SKM-1 (cell line): ENCODE measurements at regions not wholly inside any gene's neighbourhood (a gene's known extent, or its start where the extent isn't known, plus 50 kb on each side); places are given as distances from the start of the nearest gene placed in this dataset.
"Not testable (repeated sequence)": the region's sequence is repeated elsewhere in the genome, so short reads cannot be mapped to it uniquely, and the experiment has no call there.

Source experiments
- DNase-seq: peaks from one replicate; lab custom pipeline; 2025; ENCODE audit not compliant: unreplicated experiment; lab: John Stamatoyannopoulos, UW

GRCh38 chr21:38613686-38614085 is 115.4 kb upstream of the ERG start:
- no peak for DNase-seq

DNA sequence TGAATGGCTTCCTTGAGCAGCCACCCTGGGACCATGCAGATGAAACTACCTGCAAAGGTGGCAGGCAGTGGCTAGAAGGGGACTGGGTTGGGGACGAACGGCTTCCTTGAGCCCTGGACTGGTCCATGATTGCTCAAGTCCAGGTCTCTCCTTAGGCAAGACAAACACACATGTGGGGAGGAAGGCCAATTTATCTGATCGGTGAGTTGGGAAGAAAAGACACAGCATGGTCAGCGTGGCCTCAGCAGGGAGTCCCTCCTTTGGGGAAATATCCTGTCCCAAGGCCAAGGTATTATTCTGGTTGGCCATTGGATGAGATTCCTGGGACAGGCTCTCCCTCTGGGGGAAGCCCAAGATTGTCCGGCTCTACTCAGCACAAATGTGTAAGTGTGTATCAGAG is 116.3 kb upstream of the ERG start:
- DNase-seq, result no peak

DNA sequence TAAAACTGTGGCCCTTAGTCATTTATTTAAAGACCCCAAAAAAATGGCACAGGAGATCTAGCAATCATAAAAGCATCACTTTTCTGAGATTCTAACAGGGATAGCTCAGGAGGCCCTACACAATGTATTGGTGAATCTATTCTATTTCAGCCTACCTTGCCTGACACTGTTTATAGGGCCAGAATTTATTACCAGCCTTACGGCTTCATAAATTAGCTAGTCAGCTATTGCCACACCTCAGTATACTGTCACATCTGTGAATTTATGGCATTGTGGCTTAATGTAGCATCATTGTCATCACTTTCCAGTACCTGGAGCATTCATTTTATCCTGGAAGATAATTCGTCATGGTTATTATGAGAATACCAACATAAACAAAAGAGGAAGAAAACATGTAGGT is 121.2 kb upstream of the ERG start:
- no peak for DNase-seq

GRCh38 chr21:38619992-38620479 is 121.8 kb upstream of the ERG start:
- no peak for DNase-seq

DNA sequence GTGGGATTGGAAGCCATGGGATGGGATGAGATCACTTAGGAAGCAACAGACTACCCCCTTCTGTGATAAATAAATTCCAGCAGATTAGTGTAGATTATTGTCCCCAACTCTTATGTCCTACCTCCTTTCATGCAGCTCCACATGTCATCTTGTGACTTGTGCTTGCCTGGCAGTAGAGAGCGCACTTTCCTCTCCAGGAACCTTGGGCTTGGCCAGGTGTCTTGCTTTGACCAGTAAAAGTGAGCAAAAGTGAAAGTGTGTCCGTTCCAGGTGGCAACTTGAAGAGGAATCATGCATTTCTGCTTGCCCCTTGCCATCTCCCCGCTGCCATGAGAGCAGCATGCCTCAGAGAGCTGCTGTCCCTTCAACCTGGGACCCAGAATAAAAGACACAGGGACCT is 122.9 kb upstream of the ERG start:
- DNase-seq, result no peak

DNA sequence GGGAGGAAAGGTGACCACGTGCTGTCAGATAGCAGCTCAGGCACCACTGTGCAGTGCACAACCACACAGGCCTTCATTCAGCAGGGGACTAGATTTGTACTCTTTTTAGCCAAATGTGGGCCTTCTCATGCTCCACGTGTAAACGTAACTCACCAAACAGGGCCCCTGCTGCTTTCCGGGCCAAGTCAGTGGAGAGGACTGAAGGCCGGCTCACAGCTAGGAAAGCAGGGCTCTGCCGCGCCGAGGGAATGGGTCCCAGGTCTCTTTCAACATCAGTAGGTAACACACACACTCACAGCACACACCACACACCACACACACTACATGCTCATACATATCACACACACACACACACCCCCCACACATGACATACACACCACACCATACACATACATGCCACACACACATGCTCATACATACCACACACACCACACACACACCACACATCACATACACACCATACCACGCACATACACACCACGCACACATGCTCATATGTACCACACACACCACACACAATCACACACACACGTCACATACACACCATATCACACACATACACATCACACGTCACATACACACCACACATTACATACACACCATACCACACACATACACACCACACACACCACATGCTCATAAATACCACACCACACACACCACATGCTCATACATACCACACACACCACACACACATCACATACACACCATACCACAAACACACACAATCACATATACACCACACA is 124.0 kb upstream of the ERG start:
- DNase-seq, result no peak

- DNase-seq, result no peak
Observed at GRCh38 chr21:38622827-38623209, 124.5 kb upstream of the ERG start.

DNA sequence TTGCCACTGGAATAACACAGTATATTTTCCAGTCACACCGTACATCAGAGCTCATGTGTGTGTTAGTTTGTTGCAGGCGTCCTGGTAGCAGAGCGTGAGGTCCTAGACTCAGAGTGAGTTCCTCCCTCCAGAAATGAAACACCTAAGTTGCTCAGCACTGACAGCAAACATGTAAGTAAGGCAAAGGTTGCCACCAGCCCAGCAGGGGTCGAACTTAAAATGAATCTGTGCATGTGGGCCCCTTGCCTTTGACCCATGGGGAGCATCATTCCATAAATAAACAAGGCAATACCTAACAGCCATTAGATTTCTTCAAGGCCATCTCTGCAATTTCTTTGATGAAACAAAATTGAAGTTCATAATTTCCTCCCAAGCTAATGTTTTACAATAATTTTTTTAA is 125.3 kb upstream of the ERG start:
- no peak for DNase-seq

DNA sequence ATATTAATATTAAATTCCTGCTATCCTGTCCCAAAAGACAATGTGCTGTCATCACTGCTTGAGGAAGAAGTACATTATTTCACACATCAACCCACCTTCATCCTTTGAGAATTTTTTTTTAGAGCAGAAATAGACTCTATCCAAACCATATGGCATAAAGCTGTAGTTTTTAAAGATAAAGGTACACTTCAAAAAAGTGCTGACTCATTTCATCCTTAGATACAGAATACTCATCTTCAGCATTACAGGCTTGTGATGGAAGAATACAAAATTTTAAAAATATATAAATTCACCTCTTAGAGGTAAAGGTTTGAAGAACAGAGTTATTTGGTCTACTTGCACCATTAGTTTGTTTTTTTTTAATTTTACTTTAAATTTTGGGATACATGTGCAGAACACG is 126.7 kb upstream of the ERG start:
- DNase-seq, result no peak

GRCh38 chr21:38626306-38626705 is 128.0 kb upstream of the ERG start:
- DNase-seq, result no peak

DNA sequence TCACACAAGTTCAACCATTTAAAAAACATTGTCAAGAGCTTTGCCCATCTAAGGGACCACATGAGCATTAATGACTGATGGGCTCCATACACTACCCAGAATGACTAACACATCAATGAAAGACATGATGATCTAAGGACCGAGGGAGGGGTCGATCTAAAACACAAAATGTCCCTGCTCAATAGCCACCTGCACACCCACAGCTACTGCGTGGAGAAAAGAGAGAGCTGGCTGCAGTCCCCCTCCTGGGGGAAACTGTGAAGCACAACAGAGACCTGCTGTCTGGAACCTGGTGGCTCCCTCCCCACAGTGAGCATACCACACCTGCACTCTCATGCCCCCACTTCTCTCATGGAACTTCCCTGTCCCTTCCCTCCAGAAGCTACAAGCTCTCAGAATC is 130.1 kb upstream of the ERG start:
- DNase-seq, result no peak

GRCh38 chr21:38631206-38631605 is 132.9 kb upstream of the ERG start:
- DNase-seq, result no peak

DNA sequence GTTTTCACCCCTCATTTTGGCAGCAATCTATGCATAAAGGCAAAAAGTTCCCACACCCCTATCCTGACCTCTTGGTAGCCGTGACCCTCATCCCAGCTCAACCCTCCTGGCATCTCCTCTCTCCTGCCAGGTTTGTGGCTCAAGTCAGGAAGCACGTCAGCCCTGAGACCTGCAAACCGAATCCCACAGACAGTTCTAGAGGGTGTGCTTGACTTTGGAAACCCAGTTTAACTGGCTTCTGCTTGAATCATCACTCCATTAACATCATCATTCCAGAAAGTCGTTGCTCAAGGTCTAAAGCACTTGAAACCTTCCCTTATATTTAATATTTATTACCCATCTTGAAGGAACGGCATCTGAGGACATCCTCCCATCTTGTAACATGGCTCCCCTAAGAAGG is 133.4 kb upstream of the ERG start:
- no peak for DNase-seq

DNA sequence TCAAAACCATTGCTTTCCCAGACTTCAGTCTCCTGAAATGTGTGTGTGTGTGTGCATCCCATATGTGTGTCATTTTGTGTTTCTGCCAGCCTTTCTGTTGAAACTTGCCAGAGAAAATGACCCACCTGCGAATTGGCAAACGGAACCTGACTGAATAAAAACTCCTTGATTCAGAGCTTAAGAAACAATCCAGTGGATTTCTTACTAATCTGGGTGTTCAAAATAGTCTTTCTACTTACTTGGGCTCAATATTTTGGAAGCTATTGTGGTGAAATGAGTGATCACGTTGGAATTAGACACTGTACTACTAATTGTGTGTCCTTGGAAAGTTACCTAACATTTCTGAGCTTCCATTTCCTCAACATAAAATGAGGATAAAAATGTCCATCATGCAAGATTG is 138.9 kb upstream of the ERG start:
- no peak for DNase-seq

DNA sequence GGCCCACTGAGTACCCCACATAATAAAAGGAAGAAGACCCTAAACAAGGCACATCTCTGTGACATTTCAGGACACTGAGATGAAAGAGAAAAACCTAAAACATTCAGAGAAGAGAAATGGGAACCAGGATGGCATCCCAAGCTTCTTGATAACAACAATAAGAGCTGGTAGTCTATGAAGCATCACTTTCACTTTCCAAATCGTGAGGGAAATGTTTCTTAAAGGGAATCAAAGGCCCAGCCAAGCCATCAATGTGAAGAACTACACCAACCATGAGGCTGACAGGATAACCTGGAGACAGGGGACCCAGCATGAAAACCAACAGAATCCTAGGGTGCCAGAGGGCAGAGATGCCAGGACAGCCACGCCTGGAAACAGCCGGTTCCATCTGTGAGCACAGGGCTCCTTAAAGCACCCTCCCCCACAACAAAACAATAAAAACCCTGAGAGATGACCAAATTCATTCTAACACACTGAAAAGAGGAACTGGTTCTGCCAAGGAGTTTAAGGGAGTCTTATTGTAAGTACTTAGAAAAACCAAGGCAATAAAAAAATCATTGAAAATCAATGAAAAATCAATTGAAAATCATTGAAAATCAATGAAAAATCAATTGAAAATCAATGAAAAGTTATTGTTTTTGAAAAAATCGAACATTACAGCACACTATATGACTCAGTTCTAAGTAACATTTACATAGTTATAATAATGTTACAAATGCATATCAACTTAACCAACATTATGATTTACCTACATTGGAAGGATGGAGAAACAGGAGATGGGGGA is 141.5 kb upstream of the ERG start:
- peak; percentile 4 for DNase-seq

- not testable (repeated sequence) for DNase-seq
Observed at GRCh38 chr21:38640355-38640742, 142.1 kb upstream of the ERG start.

- no peak for DNase-seq
Observed at GRCh38 chr21:38643404-38644023, 145.2 kb upstream of the ERG start.

DNA sequence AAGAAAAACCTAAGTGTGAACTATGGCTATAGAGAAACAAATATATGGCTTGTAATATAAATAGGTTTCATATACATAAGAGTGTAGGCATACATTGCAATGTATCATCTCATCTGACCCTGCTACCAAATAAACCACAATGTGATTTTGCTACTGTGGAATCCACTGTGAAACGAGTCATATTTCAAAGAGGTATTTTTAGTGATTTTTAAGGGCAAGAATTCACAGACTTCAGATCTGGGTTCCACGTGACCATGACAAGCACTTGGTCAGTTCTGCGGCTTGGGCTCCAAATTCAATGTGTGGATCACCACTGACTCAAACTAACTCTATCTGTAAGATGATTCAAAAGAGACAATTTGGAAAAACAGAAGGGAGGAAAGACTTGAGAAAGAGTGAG is 147.0 kb upstream of the ERG start:
- DNase-seq, result no peak

DNA sequence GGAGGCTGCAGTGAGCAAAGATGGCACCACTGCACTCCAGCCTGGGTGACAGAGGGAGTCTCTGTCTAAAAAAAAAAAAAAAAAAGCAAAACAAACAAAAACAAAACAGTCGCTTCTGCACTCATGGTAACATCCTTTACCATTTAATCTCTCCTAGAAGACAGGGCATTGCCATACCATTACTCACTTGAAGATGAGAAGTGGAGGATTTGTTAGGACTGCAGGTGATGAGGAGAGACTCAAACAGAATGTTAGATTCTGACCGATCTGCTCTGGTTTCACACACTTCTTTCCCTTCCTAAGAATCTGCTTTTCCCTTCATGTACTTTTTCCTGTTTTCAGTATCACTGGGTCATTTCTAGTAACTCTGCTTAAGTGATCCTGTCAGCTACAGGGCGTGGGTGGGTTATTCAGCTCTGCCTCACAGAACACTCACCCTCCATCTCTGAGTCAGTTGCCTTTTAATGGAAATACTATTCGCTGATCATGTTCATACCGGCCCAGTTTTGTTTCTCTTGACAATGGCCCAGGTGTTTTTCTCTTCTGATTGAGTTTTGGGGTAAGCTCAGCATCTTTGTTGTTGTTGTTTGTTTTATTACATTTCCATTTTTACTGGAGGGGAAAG is 148.0 kb upstream of the ERG start:
- DNase-seq, result no peak

DNA sequence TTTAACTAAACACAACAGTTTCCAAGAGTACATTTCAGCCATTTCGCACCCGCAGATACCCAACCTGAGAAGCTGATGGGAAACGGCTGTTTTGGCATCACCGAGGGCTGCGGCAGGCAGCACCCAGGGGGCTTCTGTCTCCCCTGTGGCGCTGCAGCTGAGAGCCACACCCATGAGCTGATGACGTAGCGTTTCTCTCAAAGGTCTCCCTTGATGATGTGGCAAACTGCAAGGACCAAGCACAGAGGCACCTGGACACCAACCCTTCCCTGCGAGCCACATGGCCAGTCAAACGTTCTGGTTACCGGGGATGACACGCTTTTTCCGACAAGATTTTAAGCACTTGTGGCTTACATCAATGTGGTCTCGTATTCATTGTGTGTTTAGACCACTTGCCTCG is 150.8 kb upstream of the ERG start:
- no peak for DNase-seq

DNA sequence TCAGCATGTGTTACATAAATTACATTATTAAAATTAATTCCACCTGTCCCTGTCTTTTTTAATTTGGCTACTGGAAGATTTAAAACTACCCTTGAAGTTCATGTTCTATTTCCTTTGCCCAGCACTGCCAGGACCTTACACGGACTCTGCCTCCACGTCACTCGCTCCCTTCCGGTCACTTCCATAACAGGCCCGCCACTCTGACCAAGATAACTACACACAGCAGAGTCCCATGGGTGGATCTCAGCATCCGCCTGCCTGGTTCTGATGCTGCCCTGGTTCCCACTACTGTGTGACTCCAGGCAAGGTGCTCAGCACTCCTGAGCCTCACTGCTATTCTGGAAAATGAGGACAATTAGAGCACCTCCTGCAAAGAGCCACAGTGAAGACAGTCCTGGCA is 153.3 kb upstream of the ERG start:
- no peak for DNase-seq

- DNase-seq, result no peak
Observed at GRCh38 chr21:38652396-38652795, 153.3 kb upstream of the ETS2 start.
